Thoracic aorta (tissue), 2 donors: ENCODE measurements at regions not wholly inside any gene's neighbourhood (a gene's known extent, or its start where the extent isn't known, plus 50 kb on each side); places are given as distances from the start of the nearest gene placed in this dataset.
A peak's percentile ranks its signal among the peaks of the same experiment; 100 is the strongest.

ENCODE experiments used
- ATAC-seq: fragments of 150-250 bp; one replicate; pipeline ENCODE4 v1.8.0; 2017; ENCODE audit warnings: low read depth; ENCODE audit not compliant: insufficient number of reproducible peaks, low FRiP score
- DNase-seq: peaks from one replicate; pipeline ENCODE4 v3.0.0-alpha.2; 2020; ENCODE audit warnings: low spot score
- H3K27ac ChIP-seq, 2 donors: fragments of 200-600 bp; sonication (generic); 1 replicate in 1 of 2; 2 replicates in 1 of 2; pipeline ENCODE4 v1.5.1; 2016; ENCODE audit warnings: mild to moderate bottlenecking in 2 of 2, moderate library complexity in 2 of 2
- H3K27me3 ChIP-seq: fragments of 200-600 bp; sonication (generic); replicated peaks from 2 replicates; pipeline ENCODE4 v1.6.0; 2016; ENCODE audit warnings: mild to moderate bottlenecking; ENCODE audit not compliant: insufficient read depth
- H3K36me3 ChIP-seq: fragments of 200-600 bp; sonication (generic); one replicate; pipeline ENCODE4 v1.5.1; 2016
- H3K4me1 ChIP-seq, 2 donors: fragments of 200-600 bp; sonication (generic); 1 replicate in 1 of 2; 2 replicates in 1 of 2; pipeline versions ENCODE4 v1.5.1 to v1.6.0; 2016; ENCODE audit warnings: low read depth in 2 of 2, mild to moderate bottlenecking in 1 of 2; ENCODE audit not compliant: control insufficient read depth in 1 of 2
- H3K4me3 ChIP-seq: fragments of 200-600 bp; sonication (generic); 2 replicates; pipeline ENCODE4 v1.5.1; 2016; ENCODE audit warnings: mild to moderate bottlenecking
- H3K9me3 ChIP-seq: fragments of 200-600 bp; sonication (generic); 2 replicates; pipeline ENCODE4 v1.5.1; 2016
- TF ChIP-seq, protein P1 (sequence below): fragments of 200-600 bp; sonication (generic); IDR thresholded peaks from one replicate; pipeline ENCODE4 v1.5.1; 2019; ENCODE audit warnings: antibody characterized with exemption

DNA sequence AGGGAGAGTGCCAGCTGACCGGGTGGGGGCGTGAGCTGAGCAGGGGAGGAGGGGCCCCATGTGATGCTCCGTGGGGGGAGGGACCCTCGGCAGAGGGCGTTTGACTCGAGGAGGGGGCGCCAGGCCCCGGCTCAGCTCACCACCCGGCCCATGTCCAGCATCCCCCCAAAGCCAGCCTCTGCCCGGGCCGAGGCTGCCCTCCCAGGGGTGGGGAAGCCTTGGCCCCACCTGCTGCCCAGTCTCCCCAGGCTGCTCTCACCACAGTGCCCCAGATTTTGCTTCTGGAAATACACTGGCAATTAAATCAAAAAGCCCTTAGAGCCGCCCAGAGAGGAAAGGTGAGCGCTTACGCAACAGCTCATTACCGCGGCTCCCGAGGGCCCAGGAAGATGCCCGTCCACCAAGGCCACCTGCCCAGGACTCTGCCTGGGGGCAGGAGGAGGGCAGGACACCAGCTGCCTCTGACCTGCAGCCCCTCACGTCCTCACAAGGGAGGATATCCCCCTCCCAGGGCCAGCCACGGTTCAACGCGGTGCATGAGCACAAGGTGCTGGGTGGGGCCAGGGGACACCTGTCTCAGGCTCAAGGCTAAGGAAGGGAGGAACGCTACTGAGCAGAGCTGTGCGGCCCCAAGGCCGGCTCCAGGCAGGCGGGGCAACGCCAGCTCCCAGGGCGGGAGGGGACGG, 70.0 kb upstream of the INPP5A start:
- no peak for ATAC-seq
- H3K4me1 ChIP-seq = peaks cover 32 to 52% of the 10 kb centered on the region in 2 donors
- H3K27ac ChIP-seq = peak overlapping the region in 1 of 2 donors; percentile 100

GRCh38 chr10:132468216-132468615, 69.4 kb upstream of the INPP5A start:
- Histone ChIP-seq H3K4me1 (peaks cover 31 to 48% of the 10 kb centered on the region in 2 donors), H3K27ac (no peak overlapping the region), H3K9me3 (peaks cover 4% of the 10 kb centered on the region), H3K27me3 (no peaks in the 10 kb centered on the region), H3K4me3 (no peak overlapping the region), H3K36me3 (no peaks in the 10 kb centered on the region)
- ATAC-seq (no peak), DNase-seq (no peak)
- TF ChIP-seq, protein P1, sequence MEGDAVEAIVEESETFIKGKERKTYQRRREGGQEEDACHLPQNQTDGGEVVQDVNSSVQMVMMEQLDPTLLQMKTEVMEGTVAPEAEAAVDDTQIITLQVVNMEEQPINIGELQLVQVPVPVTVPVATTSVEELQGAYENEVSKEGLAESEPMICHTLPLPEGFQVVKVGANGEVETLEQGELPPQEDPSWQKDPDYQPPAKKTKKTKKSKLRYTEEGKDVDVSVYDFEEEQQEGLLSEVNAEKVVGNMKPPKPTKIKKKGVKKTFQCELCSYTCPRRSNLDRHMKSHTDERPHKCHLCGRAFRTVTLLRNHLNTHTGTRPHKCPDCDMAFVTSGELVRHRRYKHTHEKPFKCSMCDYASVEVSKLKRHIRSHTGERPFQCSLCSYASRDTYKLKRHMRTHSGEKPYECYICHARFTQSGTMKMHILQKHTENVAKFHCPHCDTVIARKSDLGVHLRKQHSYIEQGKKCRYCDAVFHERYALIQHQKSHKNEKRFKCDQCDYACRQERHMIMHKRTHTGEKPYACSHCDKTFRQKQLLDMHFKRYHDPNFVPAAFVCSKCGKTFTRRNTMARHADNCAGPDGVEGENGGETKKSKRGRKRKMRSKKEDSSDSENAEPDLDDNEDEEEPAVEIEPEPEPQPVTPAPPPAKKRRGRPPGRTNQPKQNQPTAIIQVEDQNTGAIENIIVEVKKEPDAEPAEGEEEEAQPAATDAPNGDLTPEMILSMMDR = no peak

More for the DNA sequence above, 70.0 kb upstream of the INPP5A start:
- Histone ChIP-seq H3K9me3 (peaks cover 4% of the 10 kb centered on the region), H3K4me3 (no peak overlapping the region), H3K27me3 (no peaks in the 10 kb centered on the region), H3K36me3 (no peaks in the 10 kb centered on the region)
- TF ChIP-seq, protein P1 = no peak
- no peak for DNase-seq

DNA sequence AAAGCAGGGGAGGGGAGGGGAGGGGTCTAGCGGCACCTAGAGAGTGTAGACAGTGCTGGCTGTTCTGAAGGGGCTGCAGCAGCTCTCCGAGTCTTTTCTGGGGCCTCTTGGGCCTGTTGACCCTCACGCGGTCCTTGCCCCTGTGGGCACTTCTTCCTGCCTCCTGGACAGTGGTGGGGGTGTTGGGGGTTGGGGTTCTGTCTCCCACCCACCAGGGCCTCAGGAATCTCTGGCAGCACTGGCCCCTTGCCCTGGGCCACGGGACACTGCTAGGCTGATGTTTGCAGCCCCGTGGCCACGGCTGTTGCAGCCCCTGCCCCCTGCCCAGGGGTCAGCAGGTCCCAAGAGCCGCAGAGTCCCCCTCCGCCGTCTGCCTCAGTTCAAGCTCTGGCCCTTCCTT, 68.9 kb upstream of the INPP5A start:
- Histone ChIP-seq H3K36me3 (no peaks in the 10 kb centered on the region), H3K4me3 (no peak overlapping the region), H3K4me1 (peaks cover 27 to 44% of the 10 kb centered on the region in 2 donors), H3K27me3 (no peaks in the 10 kb centered on the region), H3K9me3 (peaks cover 4% of the 10 kb centered on the region), H3K27ac (no peak overlapping the region)
- TF ChIP-seq, protein P1 = no peak
- ATAC-seq = no peak
- DNase-seq = no peak

DNA sequence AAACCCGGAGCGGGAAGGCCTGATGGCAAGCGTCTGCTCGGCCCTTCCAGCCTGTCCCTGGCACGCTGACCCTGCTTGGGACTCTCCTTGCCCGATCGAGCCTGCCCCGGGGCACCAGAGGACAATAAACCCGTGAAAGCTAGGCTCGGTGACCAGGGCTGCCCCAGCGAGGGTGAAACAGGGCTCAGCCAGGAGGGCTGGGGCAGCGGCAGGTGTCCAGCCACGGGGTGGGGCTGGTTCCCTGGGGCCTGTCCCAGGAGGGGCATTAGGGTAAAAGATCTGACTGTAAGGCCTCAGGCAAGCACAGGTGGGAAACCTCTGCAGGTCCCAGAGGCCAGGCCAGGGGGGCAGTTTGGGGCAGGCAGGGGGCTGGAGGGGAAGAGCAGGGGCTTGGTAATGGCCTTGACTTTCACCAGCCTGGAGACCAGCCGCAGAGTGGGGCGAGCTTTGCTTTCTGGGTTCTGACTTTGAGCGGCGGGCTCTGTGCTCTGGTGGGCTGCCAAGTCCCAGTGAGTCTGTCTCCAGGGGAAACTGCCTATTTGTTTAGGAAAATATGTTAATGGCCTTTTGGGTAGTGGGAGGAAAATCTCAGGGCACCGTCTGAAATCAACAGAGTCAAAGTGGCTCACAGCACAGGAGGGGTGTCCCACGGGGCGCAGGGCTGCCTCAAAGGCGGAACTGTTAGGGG, 68.2 kb upstream of the INPP5A start:
- Histone ChIP-seq H3K4me1 (peaks cover 22 to 40% of the 10 kb centered on the region in 2 donors), H3K4me3 (no peak overlapping the region), H3K36me3 (no peaks in the 10 kb centered on the region), H3K27ac (peak overlapping the region in 1 of 2 donors; percentile 26), H3K9me3 (peaks cover 4% of the 10 kb centered on the region), H3K27me3 (no peaks in the 10 kb centered on the region)
- no peak for DNase-seq
- no peak for ATAC-seq
- TF ChIP-seq, protein P1 = no peak

DNA sequence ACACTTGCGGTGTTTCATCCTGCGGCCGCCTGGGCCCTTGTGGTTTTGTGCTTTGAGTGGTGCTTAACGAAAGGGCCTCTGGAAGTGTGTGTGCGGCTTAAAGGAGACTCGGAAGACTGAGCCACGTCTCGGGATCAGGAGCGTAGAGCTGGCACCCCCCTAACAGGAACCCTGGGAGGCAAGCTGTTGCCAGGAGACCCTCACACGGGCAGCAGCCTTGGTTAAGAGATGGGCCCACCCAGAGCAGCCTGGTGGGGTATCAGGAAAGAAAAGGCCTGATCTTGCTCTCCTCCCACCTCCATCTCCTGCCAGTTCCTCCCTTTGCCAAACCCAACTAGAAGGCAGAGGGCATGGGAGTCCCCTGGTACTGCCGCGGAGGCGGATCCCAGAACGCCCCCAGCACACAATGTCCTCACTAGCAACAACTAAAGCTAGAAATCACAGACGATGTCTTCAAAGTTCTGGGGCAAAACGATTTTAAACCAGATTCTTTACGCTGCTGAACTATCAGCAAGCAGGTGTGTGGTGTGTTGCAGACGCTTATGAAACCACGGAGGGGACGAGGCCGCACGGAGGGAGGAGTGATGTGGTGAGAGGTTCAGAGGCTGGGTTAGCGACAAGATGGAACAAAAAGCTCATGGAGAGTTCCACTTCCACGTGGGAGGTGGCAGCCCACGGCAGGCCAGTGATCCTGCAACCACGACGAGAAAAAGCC, 67.0 kb upstream of the INPP5A start:
- TF ChIP-seq, protein P1 = no peak
- no peaks in the 10 kb centered on the region for H3K27me3 ChIP-seq
- H3K4me1 ChIP-seq = peaks cover 12 to 27% of the 10 kb centered on the region in 2 donors
- peaks cover 4% of the 10 kb centered on the region for H3K9me3 ChIP-seq
- H3K36me3 ChIP-seq = no peaks in the 10 kb centered on the region
- DNase-seq (no peak), ATAC-seq (no peak)
- no peak overlapping the region for H3K4me3 ChIP-seq
- H3K27ac ChIP-seq = no peak overlapping the region
